ENCODE measurements at regions not wholly inside any gene's neighbourhood (a gene's known extent, or its start where the extent isn't known, plus 50 kb on each side); places are given as distances from the start of the nearest gene placed in this dataset.
"Not testable (repeated sequence)": the region's sequence is repeated elsewhere in the genome, so short reads cannot be mapped to it uniquely, and the experiment has no call there.

DNA sequence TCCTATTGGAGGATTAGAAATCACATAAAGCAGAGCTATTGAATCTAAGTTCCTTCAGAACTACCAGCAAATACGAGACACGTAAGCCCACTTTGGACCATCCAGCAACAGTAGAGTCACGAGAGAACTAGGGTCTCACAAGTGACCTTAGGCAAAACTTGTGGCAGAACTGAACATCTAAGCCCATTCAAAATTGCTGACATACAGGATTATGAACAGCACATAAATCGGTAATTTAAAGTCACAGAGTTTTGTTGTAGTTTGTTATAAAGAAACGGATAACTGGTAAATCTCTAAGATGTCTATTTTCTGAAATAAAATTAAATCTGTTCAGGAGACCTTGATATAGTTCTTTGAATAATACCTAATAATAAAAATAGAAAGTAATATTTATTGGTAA is 1366.0 kb downstream of the NCAM2 start:
- no peak for DNase-seq (ENCODE audit: low read depth, low spot score)

DNA sequence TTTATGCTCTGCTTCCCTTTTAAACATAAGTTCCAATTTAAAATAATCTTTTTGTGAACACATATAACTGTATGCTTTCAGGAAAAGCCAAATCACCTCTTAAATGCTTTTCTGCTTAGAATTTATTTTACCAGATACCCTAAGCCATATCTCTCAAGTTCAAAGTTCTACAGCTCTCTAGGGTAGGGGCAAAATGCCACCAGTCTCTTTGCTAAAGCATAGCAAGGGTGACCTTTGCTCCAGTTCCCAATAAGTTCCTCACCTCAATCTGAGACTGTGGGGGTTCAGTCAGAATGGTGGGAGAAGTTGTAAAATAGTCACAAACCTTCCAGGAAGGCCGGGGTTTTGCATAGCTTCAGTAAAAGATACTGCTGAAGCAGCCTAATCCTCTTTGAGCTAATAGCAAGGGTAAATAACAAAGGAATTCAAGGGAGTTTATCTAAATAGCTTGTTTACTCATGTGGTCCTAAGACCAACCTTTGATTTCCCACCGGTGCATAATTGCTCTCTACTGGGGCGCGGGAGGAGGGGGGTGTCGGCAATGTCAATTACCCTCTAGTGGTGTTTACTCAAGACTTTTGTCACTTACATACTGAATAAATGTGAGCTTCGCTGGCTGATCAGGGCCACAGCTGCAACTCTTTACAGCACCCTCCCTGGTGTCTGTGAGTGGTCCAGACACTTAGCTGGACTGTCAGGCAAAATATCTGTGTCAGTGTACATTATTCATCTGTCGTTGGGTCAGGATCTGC is 1376.2 kb downstream of the NCAM2 start:
- DNase-seq (ENCODE audit: low read depth, low spot score), result no peak

DNA sequence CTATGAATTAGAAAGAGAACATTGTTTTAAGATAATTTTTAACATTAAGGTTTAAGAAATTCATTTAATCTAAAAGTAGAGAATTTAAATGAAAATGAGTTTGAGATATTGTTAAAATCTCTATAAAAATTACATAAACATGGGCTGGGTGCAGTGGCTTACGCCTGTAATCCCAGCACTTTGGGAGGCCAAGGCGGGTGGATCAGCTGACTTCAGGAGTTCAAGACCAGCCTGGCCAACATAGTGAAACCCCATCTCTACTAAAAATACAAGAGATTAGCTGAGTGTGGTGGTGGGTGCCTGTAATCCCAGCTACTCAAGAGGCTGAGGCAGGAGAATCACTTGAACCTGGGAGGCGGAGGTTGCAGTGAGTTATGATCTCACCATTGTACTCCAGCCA is 1379.6 kb downstream of the NCAM2 start:
- DNase-seq (ENCODE audit: low read depth, low spot score), result not testable (repeated sequence)

DNA sequence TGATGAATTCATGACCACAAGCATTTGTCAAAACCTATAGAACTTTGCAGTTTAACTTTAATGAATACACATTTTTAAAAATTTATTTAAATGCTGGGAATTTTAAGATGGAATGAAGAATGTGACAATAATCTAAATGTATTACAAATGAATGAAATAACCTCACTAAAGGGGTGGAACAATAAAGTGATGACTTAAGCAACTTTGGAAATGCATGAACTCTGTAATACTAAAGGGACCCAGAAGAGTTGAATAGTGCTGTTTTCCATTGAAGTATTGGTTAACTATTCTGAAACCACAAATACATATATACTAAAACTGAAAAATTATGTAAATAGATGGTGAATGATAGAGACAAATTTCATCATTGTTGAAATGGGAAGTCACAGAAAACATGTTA is 1395.1 kb downstream of the NCAM2 start:
- DNase-seq (ENCODE audit: low read depth, low spot score), result no peak

DNA sequence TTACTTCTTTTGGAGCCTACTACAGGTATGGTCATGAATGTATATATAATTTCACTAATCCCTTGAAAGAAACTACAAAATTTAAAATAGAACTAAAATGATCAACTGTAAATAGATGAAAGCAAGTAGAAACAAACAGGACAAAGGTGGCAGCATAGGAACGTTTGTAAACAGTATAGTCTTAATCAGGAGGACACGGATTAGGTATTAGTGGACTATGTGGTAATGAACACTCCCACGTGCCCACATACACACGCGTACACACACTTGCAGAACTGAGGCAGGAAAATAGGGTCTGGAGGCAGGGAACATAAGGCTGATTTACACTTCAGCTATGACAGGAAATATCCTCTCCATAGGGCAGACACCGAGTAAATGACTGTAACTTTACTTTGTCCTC is 1397.8 kb downstream of the NCAM2 start:
- DNase-seq (ENCODE audit: low read depth, low spot score), result no peak

DNA sequence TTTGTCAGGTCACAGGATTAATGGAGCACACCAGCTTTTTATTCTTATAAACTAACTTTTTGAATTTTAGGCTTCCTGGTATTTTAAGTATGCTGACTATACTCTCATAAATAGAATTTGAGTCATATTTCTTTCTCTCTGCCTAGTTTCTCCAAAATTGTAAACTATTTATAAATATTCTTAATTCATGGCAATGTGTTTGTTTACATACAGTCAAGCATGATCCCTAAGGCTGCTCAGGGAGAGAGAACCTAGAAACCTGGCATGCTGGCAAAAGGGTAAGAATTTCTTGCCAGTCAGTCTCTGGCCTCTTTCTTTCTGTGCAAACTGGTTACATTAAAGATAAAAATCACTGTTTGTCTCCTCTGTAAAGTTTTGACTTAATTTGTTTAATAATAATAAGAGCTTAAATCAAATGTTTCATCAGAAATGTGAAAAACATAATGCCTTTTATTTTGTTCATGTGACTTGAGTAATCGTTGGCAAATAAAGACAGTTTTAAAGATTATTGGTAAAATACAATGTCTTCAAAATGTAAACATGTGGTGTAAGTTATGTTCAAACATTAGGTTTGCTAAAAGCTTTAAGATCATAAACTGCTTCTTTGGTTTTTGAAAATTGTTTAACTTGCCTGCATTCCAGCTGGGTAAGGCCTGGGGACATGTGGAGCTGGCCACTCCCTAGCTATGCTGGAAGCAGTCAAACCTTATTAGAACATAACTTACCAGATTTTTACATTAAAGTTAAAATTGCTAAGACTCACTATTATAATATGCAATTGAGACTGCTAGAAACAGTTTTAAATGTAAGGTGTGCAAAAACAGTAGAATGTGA is 1401.7 kb downstream of the NCAM2 start:
- DNase-seq (ENCODE audit: low read depth, low spot score), result no peak

DNA sequence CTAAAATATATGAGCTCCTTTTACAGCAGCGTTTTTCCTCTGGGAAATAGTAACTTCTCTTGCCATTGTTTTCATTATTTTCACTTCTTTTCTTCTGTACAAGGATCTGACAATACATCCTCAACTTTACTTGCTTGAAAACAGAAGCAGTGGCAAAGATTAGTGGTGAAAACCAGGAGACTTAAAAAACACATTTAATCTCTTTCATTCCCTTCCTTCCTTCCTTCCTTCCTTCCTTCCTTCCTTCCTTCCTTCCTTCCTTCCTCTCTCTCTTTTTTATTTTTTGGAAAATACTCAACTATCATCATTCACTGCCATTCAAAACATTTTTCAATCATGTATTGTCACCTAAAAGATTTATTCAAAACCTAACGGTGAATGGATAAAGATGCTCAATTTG is 1411.4 kb downstream of the NCAM2 start:
- no peak for DNase-seq (ENCODE audit: low read depth, low spot score)

DNA sequence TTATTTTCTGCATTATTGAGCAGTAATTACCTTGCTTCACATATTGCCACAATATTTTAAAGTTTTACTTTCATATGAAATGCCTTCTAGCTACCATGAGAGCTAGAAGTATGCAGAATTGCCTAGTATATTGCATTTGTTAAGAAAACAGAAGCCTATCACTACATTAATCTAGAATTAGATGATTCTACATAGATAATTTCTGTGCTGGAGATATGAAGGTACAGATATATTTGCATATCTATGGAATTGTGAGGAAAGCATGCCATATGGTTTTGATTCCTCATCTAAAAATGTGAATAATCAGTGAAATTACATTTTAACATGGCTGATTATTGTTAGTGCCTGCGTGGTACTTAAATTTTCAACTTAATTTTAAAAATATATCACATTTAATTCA is 1418.3 kb downstream of the NCAM2 start:
- no peak for DNase-seq (ENCODE audit: low read depth, low spot score)

DNA sequence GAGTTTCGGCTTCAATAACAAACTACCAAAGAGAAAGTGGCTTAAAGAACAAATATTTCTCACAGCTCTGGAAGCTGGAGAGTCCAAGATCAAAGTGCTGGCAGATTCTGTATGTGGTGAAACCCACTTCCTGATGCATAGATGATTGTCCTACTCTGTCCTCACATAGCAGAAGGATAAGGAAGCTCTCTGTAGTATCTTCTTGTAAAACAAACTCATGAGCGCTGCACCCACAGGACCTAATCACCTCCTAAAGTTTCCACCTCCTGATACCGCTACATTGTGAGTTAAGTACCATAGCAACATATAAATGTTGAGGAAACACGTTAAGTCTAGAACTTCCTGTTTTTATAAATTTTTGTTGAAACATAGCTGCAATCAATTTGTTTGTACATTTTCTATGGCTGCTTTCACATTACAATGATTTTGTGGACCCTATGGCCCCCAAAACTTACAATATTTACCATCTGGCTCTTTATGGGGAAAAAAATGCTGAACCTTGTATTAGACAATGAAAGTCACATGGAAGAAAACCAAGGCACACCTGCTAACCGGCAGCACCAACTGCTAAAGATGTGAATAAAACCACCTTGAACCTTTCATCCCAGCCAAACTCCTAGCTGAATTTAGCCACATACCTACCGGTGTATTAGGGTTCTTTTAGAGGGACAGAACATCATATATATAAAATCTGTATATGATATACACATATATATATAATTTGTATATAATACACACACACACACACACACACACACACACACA is 1423.4 kb downstream of the NCAM2 start:
- DNase-seq (ENCODE audit: low read depth, low spot score), result no peak

DNA sequence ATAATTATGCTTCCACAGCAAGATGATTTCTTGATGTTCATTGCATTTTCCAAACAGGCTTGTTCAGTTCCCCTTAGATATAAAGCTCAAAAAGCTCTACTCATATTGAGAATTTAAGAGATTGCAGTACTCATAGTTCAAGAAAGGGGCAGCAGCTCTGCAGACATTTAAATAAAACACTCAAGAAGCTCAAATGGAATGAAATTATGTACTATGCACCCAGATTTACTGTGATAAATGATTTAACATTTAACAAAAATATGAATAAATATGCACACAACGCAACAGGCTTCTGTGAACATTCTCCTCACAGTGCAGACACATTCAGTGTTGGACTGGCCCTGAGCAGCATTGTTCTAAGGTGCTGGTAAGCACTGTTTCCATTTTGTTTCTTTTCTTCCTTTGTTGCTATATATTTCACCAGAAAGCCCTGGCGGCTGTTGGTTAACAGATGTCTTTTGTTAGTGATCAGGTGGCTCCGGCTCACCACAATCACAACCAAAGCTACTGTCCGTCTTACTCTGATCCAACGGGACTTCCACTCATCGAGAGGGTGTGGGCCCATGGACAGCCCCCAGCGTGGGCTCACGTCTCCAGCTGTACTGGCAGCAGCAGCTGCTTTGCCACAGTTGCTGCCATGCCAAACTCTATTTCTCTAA is 1440.3 kb downstream of the NCAM2 start:
- no peak for DNase-seq (ENCODE audit: low read depth, low spot score)

DNA sequence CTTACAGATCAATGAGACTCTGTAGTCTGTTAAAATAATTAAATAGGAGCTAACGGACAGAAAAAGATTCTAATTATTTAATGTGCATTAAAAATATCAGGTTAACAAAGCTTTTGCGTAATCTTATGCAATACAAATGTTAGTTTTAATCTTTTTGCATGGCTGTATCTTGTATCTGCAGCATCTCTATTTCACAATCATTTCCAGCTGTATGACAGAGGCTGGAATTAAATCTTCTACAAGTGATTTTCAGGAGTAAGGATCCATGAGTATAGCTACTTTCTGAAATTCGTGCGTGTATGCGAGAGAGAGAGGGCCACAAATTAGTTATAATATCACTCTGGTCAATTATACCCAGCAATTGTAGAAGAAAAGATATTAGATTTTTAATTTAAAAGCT is 1446.8 kb downstream of the NCAM2 start:
- no peak for DNase-seq (ENCODE audit: low read depth, low spot score)

DNA sequence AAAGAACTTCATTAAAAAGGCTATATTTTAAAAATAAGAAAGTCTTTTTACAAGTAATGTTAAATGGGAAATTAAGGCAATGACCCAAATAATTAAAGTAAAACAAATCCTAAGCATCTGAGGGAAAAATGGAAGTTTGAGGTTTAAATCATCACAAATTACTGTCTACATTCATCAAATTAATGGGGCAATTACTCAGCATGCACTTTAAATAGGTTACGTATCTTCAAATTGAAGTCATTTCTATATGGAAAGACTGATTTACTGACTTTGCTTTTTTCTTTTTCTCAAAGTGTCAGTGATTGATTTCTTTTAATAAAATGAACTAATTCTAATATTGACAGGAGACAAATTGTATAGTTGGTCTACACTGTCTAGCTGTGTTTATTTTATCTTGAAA is 1452.3 kb downstream of the NCAM2 start:
- DNase-seq (ENCODE audit: low read depth, low spot score), result no peak

DNA sequence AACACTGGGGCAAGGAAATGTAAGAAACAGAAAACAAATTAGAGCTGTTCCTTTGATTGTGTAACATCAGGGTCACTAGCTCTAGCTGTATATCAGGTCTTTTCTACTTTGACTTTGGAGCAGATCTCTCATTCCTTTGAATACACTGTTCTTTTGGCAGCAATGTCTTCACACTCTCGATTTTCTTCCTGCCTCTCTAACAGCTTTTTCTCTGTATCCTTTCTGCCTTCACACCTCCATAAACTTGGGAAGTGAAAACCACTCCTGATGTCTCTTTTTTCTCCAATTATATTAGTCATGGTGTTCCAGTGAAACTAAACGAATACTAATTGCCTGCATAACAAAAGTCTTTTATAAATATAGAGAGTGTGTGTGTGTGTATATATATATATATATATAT is 1458.0 kb downstream of the NCAM2 start:
- DNase-seq (ENCODE audit: low read depth, low spot score), result no peak

DNA sequence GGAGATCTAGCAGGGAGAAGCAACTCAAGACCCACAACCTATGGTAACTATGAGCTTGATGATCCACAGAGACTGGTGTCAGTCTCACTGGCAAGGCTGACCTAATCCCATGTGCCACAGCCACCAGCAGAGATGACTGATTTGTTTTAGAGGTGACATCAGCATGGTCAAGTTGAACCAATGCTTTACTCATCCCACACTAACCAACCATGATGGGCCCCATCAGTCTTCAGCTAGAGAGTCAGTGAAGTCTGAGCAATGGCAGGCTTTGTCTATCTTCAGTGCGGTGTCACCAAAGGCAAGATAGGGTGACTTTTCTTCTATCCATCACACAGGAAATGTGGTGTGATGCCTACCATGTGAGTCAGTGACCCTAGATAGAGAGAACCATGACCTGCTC is 1470.7 kb downstream of the NCAM2 start:
- no peak for DNase-seq (ENCODE audit: low read depth, low spot score)

DNA sequence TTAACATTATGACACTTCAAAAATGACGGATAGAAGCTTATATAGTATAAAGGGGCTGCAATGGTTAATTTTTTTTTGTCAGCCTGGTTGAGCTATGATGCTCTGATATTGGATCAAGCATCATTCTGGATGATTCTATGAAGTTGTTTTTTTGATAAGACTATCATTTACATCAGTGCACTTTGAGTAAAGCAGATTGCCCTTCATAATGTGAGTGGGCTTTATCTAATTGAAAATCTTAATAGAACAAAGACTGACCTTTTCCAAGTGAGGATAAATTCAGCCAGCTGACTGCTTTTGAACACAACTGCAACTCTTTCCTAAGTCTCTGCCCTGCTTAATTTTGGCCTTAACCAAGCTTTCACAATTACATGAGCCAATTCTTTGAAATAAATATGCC is 1476.2 kb downstream of the NCAM2 start:
- DNase-seq (ENCODE audit: low read depth, low spot score), result no peak

DNA sequence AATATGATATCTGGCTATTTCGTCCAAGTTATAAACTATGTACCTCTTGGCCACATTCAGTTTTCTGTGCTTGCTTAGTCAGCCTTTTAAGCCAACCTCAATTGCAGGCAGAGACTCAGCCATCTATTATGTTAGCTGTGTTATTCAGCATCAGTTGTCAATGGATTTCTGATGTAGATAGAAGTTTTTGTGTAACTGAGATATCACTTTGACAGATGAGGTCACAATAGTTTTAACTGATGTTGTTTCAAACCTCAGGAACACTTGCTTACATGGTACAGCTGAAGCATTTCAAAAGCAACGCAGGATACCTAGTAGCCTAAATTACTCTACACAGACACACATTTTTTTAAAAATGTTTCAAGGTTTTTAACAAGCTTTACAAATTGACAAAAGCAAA is 1478.0 kb downstream of the NCAM2 start:
- DNase-seq (ENCODE audit: low read depth, low spot score), result no peak

DNA sequence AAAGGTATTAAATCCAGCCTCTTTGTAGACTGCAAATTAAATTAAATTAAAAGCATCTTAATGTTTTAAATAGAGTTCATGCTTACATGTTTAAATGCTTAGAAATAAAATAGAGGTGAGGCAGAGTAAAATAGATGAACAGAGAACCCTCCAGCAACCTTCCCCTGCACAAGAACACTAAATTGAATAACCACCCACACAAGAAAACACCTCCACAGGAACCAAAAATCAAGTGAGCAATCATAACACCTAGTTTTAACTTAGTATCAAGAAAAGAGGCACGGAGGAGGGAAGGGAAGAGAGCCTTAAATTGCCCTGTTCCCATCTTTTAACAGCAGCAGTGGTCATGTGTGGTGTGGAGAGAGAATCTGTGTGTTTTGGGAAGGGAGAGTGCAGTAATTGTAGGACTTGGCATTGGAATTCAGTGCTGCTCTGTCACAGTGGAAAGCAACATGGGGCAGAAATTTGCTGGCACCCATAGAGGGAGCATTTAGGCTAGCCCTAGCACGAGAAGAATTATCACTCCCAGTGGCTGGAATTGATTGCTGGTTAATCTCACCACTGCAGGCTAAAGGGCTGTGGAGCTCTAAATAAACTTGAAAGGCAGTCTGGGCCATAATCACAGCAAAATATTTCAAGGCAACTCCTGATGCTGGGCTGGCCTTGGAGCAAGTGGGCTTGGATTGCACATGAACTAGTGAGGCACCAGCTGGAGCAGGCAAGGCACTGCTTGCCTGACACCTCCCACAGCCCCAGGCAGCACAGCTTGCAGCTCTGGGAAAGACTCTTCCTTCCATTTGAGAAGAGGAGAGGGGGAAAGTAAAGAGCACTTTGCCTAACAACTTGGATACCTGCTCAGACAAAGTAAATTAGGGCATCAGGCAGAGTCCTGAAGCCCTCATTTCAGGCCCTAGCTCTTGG is 1478.8 kb downstream of the NCAM2 start:
- no peak for DNase-seq (ENCODE audit: low read depth, low spot score)

DNA sequence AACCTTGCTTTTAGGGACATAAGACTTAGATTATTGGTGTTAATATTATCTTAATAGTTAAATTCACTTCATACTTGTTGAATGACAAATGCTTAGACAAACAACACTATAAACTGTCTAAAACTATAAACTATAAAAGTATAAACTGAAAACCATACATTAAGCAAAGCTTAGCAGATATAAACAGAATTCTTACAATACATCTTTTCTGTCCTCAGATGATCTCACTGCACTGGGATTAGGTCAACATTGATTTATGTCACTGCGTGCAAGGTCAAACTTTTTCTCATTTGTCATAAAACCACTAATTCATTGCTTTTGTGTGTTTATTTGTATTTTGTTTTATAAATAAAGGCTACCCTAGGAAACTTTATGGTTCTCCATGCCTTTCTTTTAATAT is 1491.8 kb downstream of the NCAM2 start:
- no peak for DNase-seq (ENCODE audit: low read depth, low spot score)

DNA sequence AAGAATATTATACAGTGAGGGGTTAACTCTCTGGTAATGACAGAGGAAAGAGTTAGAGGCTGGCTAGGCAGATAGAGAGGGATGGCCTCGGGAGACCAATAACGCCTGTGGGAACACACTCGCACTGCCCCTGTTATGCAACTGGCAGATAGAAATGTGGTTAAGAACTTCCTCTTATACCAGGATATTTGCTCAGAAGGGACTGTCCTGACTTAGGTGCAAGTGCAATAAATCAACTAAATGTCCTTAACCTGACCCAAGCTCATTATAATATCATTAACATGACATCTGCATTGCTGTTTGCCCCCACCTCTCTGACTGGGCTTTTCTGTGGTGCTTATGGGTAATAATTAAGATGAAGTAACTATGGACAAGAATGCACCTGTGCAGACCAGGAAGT is 1518.0 kb downstream of the NCAM2 start:
- no peak for DNase-seq (ENCODE audit: low read depth, low spot score)

DNA sequence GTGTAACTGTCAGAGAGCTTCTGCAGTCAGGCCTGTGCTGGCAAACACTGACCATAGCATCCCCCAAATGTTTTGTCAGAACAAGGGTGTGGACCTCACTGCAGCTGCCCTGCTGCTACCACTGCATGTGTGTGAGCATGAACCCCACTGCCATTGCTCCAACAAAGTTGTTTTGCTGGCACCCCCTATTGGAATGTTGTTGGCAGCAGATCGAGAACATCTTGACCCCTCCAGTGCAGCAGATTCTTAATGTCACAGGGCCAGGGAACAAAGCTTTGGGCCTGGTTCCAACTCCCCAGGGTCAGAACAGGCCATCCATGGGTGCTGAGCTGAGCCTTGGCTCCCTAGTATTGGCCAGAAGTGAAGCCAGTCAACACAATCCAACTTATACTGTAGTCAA is 1537.4 kb downstream of the NCAM2 start:
- DNase-seq (ENCODE audit: low read depth, low spot score), result no peak

DNA sequence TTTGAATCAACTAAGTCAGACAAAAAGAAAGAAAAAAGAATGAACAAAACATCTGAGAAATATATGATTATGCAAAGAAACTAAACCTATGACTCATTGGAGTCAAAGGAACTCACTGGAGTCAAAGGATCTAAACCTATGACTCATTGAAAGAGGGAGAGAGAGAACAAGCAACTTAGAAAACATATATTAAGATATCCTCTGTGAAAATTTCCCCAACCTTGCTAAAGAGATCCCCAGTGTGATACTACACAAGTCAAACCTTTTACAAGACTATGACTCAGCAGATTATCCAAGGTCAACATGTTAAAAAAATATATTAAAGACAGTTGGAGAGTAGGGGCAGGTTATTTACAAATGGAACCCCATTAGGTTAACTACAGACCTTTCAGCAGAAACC is 1538.3 kb downstream of the NCAM2 start:
- no peak for DNase-seq (ENCODE audit: low read depth, low spot score)
